ENCODE measurements at regions not wholly inside any gene's neighbourhood (a gene's known extent, or its start where the extent isn't known, plus 50 kb on each side); places are given as distances from the start of the nearest gene placed in this dataset.

DNA sequence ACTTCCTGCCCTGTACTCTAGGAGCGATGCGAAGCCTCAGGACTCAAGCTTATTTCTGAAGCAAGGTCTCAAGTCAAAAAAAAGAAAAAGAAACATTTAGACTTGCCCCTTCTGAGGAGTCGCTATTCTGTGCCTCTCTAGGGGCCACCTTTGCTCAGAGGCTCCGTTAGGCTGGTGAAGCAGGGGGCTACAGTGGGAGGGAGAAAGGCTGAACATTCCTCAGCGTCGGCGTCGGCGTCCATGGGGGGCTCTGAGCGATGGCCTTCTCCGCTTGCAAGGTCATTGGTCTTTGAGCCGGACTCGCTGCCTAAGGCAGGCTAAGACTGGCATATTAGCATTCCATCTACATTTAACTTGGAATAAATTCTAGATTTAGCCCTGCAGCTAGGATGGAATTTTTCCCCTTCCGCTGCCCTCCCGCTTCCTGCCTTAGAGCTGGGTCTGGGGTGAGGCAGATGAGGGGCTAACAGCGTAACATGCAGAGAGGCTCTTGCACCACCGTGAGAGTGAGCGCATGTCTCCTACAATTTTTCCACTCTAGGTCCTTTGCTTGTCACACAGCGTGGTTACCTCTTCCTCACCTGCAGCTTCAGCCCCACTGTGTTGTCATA, 53.6 kb upstream of the ATL2 start:
- TF ChIP-seq, protein P1, sequence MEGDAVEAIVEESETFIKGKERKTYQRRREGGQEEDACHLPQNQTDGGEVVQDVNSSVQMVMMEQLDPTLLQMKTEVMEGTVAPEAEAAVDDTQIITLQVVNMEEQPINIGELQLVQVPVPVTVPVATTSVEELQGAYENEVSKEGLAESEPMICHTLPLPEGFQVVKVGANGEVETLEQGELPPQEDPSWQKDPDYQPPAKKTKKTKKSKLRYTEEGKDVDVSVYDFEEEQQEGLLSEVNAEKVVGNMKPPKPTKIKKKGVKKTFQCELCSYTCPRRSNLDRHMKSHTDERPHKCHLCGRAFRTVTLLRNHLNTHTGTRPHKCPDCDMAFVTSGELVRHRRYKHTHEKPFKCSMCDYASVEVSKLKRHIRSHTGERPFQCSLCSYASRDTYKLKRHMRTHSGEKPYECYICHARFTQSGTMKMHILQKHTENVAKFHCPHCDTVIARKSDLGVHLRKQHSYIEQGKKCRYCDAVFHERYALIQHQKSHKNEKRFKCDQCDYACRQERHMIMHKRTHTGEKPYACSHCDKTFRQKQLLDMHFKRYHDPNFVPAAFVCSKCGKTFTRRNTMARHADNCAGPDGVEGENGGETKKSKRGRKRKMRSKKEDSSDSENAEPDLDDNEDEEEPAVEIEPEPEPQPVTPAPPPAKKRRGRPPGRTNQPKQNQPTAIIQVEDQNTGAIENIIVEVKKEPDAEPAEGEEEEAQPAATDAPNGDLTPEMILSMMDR (IDR thresholded peaks at IDR 0.05; ENCODE audit: low read depth, low read length, poor library complexity, severe bottlenecking) = no peak
- TF ChIP-seq EZH2phosphoT487 (IDR thresholded peaks at IDR 0.05; ENCODE audit: borderline replicate concordance, low read length) = no peak
